Fibroblast of lung (primary cell): ENCODE measurements at regions not wholly inside any gene's neighbourhood (a gene's known extent, or its start where the extent isn't known, plus 50 kb on each side); places are given as distances from the start of the nearest gene placed in this dataset.

ENCODE experiments used
- DNase-seq, 2 donors: peaks; one replicate each; pipeline versions ENCODE4 v3.0.0 to v3.0.0-alpha.2; 2010; ENCODE audit warnings: low read depth in 2 of 2
- H2AFZ ChIP-seq: 2 replicates; pipeline ENCODE4 v1.5.1; 2012; ENCODE audit warnings: low read length, control low read depth, inconsistent platforms
- H3K27ac ChIP-seq: 2 replicates; pipeline ENCODE4 v1.5.1; 2011; ENCODE audit warnings: low read length, control low read depth; ENCODE audit not compliant: insufficient read depth
- H3K27me3 ChIP-seq: 2 replicates; pipeline ENCODE4 v1.5.1; 2011; ENCODE audit warnings: mild to moderate bottlenecking, low read length; ENCODE audit not compliant: control insufficient read depth, insufficient read depth
- H3K36me3 ChIP-seq: 2 replicates; pipeline ENCODE4 v1.5.1; 2011; ENCODE audit warnings: low read length; ENCODE audit not compliant: control insufficient read depth, insufficient read depth
- H3K4me1 ChIP-seq: 2 replicates; pipeline ENCODE4 v1.5.1; 2011; ENCODE audit warnings: low read length; ENCODE audit not compliant: control insufficient read depth, insufficient read depth; ENCODE audit errors: extremely low read depth
- H3K4me2 ChIP-seq: 2 replicates; pipeline ENCODE4 v1.5.1; 2011; ENCODE audit warnings: low read length, control low read depth; ENCODE audit not compliant: insufficient read depth; ENCODE audit errors: extremely low read depth
- H3K4me3 ChIP-seq, 4 experiments: fragments of 200-600 bp in 1 of 4; sonication (generic) in 1 of 4; replicated peaks in 1 of 4; 2 replicates each; pipeline ENCODE4 v1.5.1; 2011 to 2016; ENCODE audit warnings: low read length in 4 of 4, low read depth in 3 of 4, mild to moderate bottlenecking in 3 of 4, control low read depth in 2 of 4, inconsistent platforms in 1 of 4, mixed read lengths in 1 of 4; ENCODE audit not compliant: insufficient read depth in 1 of 4; ENCODE audit errors: control extremely low read depth in 1 of 4
- H3K79me2 ChIP-seq: 2 replicates; pipeline ENCODE4 v1.5.1; 2012; ENCODE audit warnings: mild to moderate bottlenecking, low read length, inconsistent platforms; ENCODE audit not compliant: control insufficient read depth, insufficient read depth
- H3K9ac ChIP-seq: 2 replicates; pipeline ENCODE4 v1.5.1; 2011; ENCODE audit warnings: mild to moderate bottlenecking, low read length, control low read depth; ENCODE audit not compliant: insufficient read depth
- H3K9me3 ChIP-seq: 2 replicates; pipeline ENCODE4 v1.5.1; 2012; ENCODE audit warnings: low read depth, low read length; ENCODE audit not compliant: control insufficient read depth, insufficient read depth
- H4K20me1 ChIP-seq: 2 replicates; pipeline ENCODE4 v1.5.1; 2011; ENCODE audit warnings: low read length; ENCODE audit not compliant: control insufficient read depth, insufficient read depth; ENCODE audit errors: extremely low read depth
- EZH2 ChIP-seq: IDR thresholded peaks from 2 replicates; pipeline ENCODE4 v1.5.1; 2012; ENCODE audit warnings: low read length, control low read depth, mild to moderate bottlenecking; ENCODE audit errors: missing control alignments
- TF ChIP-seq, protein P1 (sequence below), 2 donors: IDR thresholded peaks in 1 of 2; conservative IDR thresholded peaks in 1 of 2; 1 replicate in 1 of 2; 2 replicates in 1 of 2; pipeline ENCODE4 v1.5.1; 2011 to 2012; ENCODE audit warnings: low read length in 2 of 2, control low read depth in 1 of 2, inconsistent platforms in 1 of 2, low read depth in 1 of 2, mild to moderate bottlenecking in 1 of 2

DNA sequence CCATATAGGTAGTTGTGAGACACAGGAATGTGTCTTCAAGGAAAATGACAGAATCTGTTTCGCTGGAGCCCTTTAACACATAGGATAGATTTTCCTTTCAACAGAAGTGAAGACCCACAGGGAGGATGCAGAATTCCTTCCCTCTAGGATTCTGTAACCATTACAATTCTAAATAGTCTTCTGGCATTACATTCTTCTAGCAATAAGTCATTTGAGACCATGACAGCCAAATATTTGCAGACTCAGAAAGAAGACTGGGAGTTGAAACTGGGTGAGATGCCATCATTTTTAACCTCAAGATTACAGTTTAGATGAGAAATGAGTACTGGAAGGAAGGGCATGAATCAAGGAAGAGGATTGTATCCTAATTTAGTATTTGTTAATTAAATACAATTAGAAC is 61.6 kb downstream of the ZBTB18 start:
- no peak overlapping the region for H3K9ac ChIP-seq
- no peaks in the 10 kb centered on the region for H3K36me3 ChIP-seq
- no peaks in the 10 kb centered on the region for H3K27me3 ChIP-seq
- DNase-seq = peak; percentile 26 to 94
- no peaks in the 10 kb centered on the region for H3K9me3 ChIP-seq
- no peak overlapping the region for H3K4me3 ChIP-seq
- H3K4me1 ChIP-seq = peaks cover 3% of the 10 kb centered on the region
- H3K4me2 ChIP-seq = no peak overlapping the region
- H3K79me2 ChIP-seq = no peaks in the 10 kb centered on the region
- H3K27ac ChIP-seq = no peak overlapping the region
- H4K20me1 ChIP-seq = no peaks in the 10 kb centered on the region
- no peak overlapping the region for H2AFZ ChIP-seq
- TF ChIP-seq, protein P1, sequence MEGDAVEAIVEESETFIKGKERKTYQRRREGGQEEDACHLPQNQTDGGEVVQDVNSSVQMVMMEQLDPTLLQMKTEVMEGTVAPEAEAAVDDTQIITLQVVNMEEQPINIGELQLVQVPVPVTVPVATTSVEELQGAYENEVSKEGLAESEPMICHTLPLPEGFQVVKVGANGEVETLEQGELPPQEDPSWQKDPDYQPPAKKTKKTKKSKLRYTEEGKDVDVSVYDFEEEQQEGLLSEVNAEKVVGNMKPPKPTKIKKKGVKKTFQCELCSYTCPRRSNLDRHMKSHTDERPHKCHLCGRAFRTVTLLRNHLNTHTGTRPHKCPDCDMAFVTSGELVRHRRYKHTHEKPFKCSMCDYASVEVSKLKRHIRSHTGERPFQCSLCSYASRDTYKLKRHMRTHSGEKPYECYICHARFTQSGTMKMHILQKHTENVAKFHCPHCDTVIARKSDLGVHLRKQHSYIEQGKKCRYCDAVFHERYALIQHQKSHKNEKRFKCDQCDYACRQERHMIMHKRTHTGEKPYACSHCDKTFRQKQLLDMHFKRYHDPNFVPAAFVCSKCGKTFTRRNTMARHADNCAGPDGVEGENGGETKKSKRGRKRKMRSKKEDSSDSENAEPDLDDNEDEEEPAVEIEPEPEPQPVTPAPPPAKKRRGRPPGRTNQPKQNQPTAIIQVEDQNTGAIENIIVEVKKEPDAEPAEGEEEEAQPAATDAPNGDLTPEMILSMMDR (conservative IDR thresholded peaks at IDR 0.05 in 1 of 2, IDR thresholded peaks at IDR 0.05 in 1 of 2; ENCODE audit: low read depth in 1 of 2, low read length in 2 of 2) = no peak
- no peak for TF ChIP-seq EZH2

DNA sequence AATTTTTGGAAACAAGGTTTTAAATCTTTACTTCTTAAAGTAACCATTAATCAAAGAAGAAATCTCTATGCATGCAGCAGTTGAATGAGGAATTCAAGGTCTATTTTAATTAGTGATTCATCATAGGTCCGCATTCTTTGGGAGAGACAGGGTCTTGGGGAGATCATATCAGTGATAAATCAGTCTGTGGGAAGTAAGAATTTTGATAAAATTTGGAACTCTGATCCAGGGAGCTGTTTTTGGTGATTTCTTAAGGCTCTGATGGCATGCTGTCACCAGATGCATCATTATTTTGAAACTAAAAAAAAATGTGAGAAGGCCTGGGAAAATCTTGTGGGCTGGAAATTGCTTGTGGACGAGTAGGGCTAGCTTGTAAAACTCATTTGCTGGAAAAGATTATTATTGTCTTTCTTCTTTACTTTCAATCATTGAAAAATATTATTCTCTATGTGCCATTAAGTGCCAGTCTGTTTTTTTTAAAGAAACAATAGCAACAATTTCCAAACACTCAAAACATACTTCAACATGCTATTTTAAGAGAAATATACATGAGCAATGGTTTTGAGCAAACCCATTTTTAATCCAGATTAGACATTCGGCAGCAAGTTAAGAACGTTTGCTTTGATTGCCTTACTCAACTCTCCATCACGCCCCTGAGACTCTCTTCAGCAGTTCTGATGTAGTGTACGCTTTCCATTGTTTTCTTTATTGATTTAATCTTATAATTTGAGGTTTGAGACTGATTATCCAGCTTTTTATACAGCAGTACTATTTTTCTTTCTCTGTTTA is 62.6 kb downstream of the ZBTB18 start:
- H3K4me2 ChIP-seq = no peak overlapping the region
- no peak overlapping the region for H3K9ac ChIP-seq
- H3K4me3 ChIP-seq = no peak overlapping the region

DNA sequence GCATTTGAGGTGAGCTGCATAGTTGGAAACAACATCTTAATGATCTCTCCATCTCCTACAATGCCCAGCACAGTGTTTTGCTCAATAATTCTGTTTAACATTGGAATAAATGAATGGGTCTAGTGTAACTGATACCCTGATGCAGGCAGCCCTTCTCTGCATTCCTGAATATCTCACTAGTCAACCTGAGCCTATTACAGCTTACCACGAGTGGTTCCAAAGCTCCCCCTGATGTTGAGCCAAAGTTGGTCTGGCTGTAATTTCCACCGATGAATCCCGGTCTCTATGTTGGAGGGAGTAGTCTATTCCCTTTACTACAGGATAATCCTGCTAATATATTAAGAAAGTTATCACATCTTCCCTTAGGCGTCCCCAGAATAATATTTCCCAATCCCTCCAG is 63.8 kb downstream of the ZBTB18 start:
- H3K27ac ChIP-seq = no peak overlapping the region
- H3K4me1 ChIP-seq = peaks cover 3% of the 10 kb centered on the region
- no peak overlapping the region for H2AFZ ChIP-seq
- H3K9ac ChIP-seq = no peak overlapping the region
- no peak overlapping the region for H3K4me3 ChIP-seq
- TF ChIP-seq, protein P1 (conservative IDR thresholded peaks at IDR 0.05 in 1 of 2, IDR thresholded peaks at IDR 0.05 in 1 of 2; ENCODE audit: low read depth in 1 of 2, low read length in 2 of 2) = no peak
- TF ChIP-seq EZH2 = no peak
- peak in 1 of 2 donors; percentile 17 for DNase-seq
- H3K27me3 ChIP-seq = no peaks in the 10 kb centered on the region
- H3K4me2 ChIP-seq = no peak overlapping the region
- no peaks in the 10 kb centered on the region for H3K36me3 ChIP-seq
- no peaks in the 10 kb centered on the region for H3K79me2 ChIP-seq
- no peaks in the 10 kb centered on the region for H3K9me3 ChIP-seq
- no peaks in the 10 kb centered on the region for H4K20me1 ChIP-seq

More for the DNA sequence above, 62.6 kb downstream of the ZBTB18 start:
- Histone ChIP-seq H4K20me1 (no peaks in the 10 kb centered on the region), H3K9me3 (no peaks in the 10 kb centered on the region), H3K27ac (no peak overlapping the region), H2AFZ (no peak overlapping the region), H3K79me2 (no peaks in the 10 kb centered on the region), H3K36me3 (no peaks in the 10 kb centered on the region), H3K27me3 (no peaks in the 10 kb centered on the region), H3K4me1 (peaks cover 3% of the 10 kb centered on the region)
- TF ChIP-seq EZH2 = no peak
- TF ChIP-seq, protein P1 (conservative IDR thresholded peaks at IDR 0.05 in 1 of 2, IDR thresholded peaks at IDR 0.05 in 1 of 2; ENCODE audit: low read depth in 1 of 2, low read length in 2 of 2) = no peak
- peak in 1 of 2 donors; percentile 96 for DNase-seq
